ENCODE measurements at regions not wholly inside any gene's neighbourhood (a gene's known extent, or its start where the extent isn't known, plus 50 kb on each side); places are given as distances from the start of the nearest gene placed in this dataset.
A peak's percentile ranks its signal among the peaks of the same experiment; 100 is the strongest.
"Not testable (repeated sequence)": the region's sequence is repeated elsewhere in the genome, so short reads cannot be mapped to it uniquely, and the experiment has no call there.

- DNase-seq (ENCODE audit: low read depth in 2 of 3, low spot score in 1 of 3): no peak
Observed at GRCh38 chr11:134613646-134614045, 201.6 kb upstream of the B3GAT1 start.

- DNase-seq (ENCODE audit: low read depth in 2 of 3, low spot score in 1 of 3): no peak
Observed at GRCh38 chr11:134612140-134613030, 200.3 kb upstream of the B3GAT1 start.

- no peak for DNase-seq (ENCODE audit: low read depth in 2 of 3, low spot score in 1 of 3)
Observed at GRCh38 chr11:134611537-134611936, 199.5 kb upstream of the B3GAT1 start.

GRCh38 chr11:134610116-134610910 lies 198.3 kb upstream of the B3GAT1 start:
- no peak for DNase-seq (ENCODE audit: low read depth in 2 of 3, low spot score in 1 of 3)

- no peak for DNase-seq (ENCODE audit: low read depth in 2 of 3, low spot score in 1 of 3)
Observed at GRCh38 chr11:134609361-134610115, 197.5 kb upstream of the B3GAT1 start.

GRCh38 chr11:134607963-134608750 lies 196.1 kb upstream of the B3GAT1 start:
- no peak for DNase-seq (ENCODE audit: low read depth in 2 of 3, low spot score in 1 of 3)

- DNase-seq (ENCODE audit: low read depth in 2 of 3, low spot score in 1 of 3): no peak
Observed at GRCh38 chr11:134606251-134606650, 194.2 kb upstream of the B3GAT1 start.

GRCh38 chr11:134604886-134605285 lies 192.8 kb upstream of the B3GAT1 start:
- DNase-seq (ENCODE audit: low read depth in 2 of 3, low spot score in 1 of 3): no peak

- no peak for DNase-seq (ENCODE audit: low read depth in 2 of 3, low spot score in 1 of 3)
Observed at GRCh38 chr11:134599299-134599771, 187.3 kb upstream of the B3GAT1 start.

GRCh38 chr11:134598368-134598767 lies 186.3 kb upstream of the B3GAT1 start:
- no peak for DNase-seq (ENCODE audit: low read depth in 2 of 3, low spot score in 1 of 3)

GRCh38 chr11:134597452-134597851 lies 185.4 kb upstream of the B3GAT1 start:
- no peak for DNase-seq (ENCODE audit: low read depth in 2 of 3, low spot score in 1 of 3)

- no peak for DNase-seq (ENCODE audit: low read depth in 2 of 3, low spot score in 1 of 3)
Observed at GRCh38 chr11:134596404-134596803, 184.4 kb upstream of the B3GAT1 start.

- peak; percentile 31 to 63 (median 37) for DNase-seq (ENCODE audit: low read depth in 2 of 3, low spot score in 1 of 3)
Observed at GRCh38 chr11:134592391-134592990, 180.4 kb upstream of the B3GAT1 start.

GRCh38 chr11:134591338-134591737 lies 179.3 kb upstream of the B3GAT1 start:
- DNase-seq (ENCODE audit: low read depth in 2 of 3, low spot score in 1 of 3): no peak

- DNase-seq (ENCODE audit: low read depth in 2 of 3, low spot score in 1 of 3): no peak
Observed at GRCh38 chr11:134589129-134589528, 177.1 kb upstream of the B3GAT1 start.

GRCh38 chr11:134588460-134589110 lies 176.5 kb upstream of the B3GAT1 start:
- DNase-seq (ENCODE audit: low read depth in 2 of 3, low spot score in 1 of 3): not testable (repeated sequence)

- no peak for DNase-seq (ENCODE audit: low read depth in 2 of 3, low spot score in 1 of 3)
Observed at GRCh38 chr11:134587345-134587744, 175.3 kb upstream of the B3GAT1 start.

GRCh38 chr11:134586726-134587125 lies 174.7 kb upstream of the B3GAT1 start:
- no peak for DNase-seq (ENCODE audit: low read depth in 2 of 3, low spot score in 1 of 3)

Measured in stimulated activated CD4-positive, alpha-beta T cell treated with anti-CD3 and anti-CD28 coated beads, Interleukin-12 subunit alpha, Interleukin-12 subunit beta, amount 100 ng/mL, for 48 hours (primary cell).